ENCODE measurements at regions not wholly inside any gene's neighbourhood (a gene's known extent, or its start where the extent isn't known, plus 50 kb on each side); places are given as distances from the start of the nearest gene placed in this dataset.

- H3K36me3 ChIP-seq (ENCODE audit: insufficient read depth): no peaks in the 10 kb centered on the region
- H3K27ac ChIP-seq: no peak overlapping the region
- H3K79me2 ChIP-seq (ENCODE audit: insufficient read depth, low read depth): no peaks in the 10 kb centered on the region
- no peaks in the 10 kb centered on the region for H4K20me1 ChIP-seq (ENCODE audit: insufficient read depth)
- no peak overlapping the region for H3K4me2 ChIP-seq
- no peak for TF ChIP-seq CTCF (conservative IDR thresholded peaks at IDR 0.05; ENCODE audit: low read depth, low read length)
- no peak overlapping the region for H3K4me3 ChIP-seq (IDR thresholded peaks at IDR 0.05; ENCODE audit: insufficient read depth, low read depth, low read length)
- H2AFZ ChIP-seq (ENCODE audit: low read depth): no peak overlapping the region
- peaks cover 13% of the 10 kb centered on the region for H3K4me1 ChIP-seq (ENCODE audit: low read depth, poor library complexity, severe bottlenecking)
- H3K9ac ChIP-seq: no peak overlapping the region
- H3K27me3 ChIP-seq (ENCODE audit: insufficient read depth, low read depth): no peaks in the 10 kb centered on the region
Observed at GRCh38 chr6:120039664-120040063, 690.1 kb upstream of the MAN1A1 start.

- no peak for TF ChIP-seq CTCF (conservative IDR thresholded peaks at IDR 0.05; ENCODE audit: low read depth, low read length)
- H3K4me3 ChIP-seq (IDR thresholded peaks at IDR 0.05; ENCODE audit: insufficient read depth, low read depth, low read length): no peak overlapping the region
- no peak overlapping the region for H2AFZ ChIP-seq (ENCODE audit: low read depth)
- H3K27me3 ChIP-seq (ENCODE audit: insufficient read depth, low read depth): no peaks in the 10 kb centered on the region
- no peaks in the 10 kb centered on the region for H3K4me1 ChIP-seq (ENCODE audit: low read depth, poor library complexity, severe bottlenecking)
- no peak overlapping the region for H3K9ac ChIP-seq
- H4K20me1 ChIP-seq (ENCODE audit: insufficient read depth): no peaks in the 10 kb centered on the region
- no peak overlapping the region for H3K4me2 ChIP-seq
- H3K79me2 ChIP-seq (ENCODE audit: insufficient read depth, low read depth): no peaks in the 10 kb centered on the region
- H3K36me3 ChIP-seq (ENCODE audit: insufficient read depth): no peaks in the 10 kb centered on the region
- no peak overlapping the region for H3K27ac ChIP-seq
Observed at GRCh38 chr6:120031837-120032236, 682.3 kb upstream of the MAN1A1 start.

- H3K79me2 ChIP-seq (ENCODE audit: insufficient read depth, low read depth): no peaks in the 10 kb centered on the region
- H3K36me3 ChIP-seq (ENCODE audit: insufficient read depth): no peaks in the 10 kb centered on the region
- no peak overlapping the region for H3K4me3 ChIP-seq (IDR thresholded peaks at IDR 0.05; ENCODE audit: insufficient read depth, low read depth, low read length)
- H3K27me3 ChIP-seq (ENCODE audit: insufficient read depth, low read depth): no peaks in the 10 kb centered on the region
- no peak overlapping the region for H2AFZ ChIP-seq (ENCODE audit: low read depth)
- no peak overlapping the region for H3K9ac ChIP-seq
- no peaks in the 10 kb centered on the region for H4K20me1 ChIP-seq (ENCODE audit: insufficient read depth)
- TF ChIP-seq CTCF (conservative IDR thresholded peaks at IDR 0.05; ENCODE audit: low read depth, low read length): no peak
- H3K4me1 ChIP-seq (ENCODE audit: low read depth, poor library complexity, severe bottlenecking): no peaks in the 10 kb centered on the region
- H3K27ac ChIP-seq: no peak overlapping the region
- H3K4me2 ChIP-seq: no peak overlapping the region
Observed at GRCh38 chr6:120026791-120027190, 677.2 kb upstream of the MAN1A1 start.

GRCh38 chr6:120010075-120010474, 660.5 kb upstream of the MAN1A1 start:
- H3K27ac ChIP-seq: no peak overlapping the region
- no peak overlapping the region for H3K9ac ChIP-seq
- no peaks in the 10 kb centered on the region for H3K27me3 ChIP-seq (ENCODE audit: insufficient read depth, low read depth)
- H2AFZ ChIP-seq (ENCODE audit: low read depth): no peak overlapping the region
- no peaks in the 10 kb centered on the region for H4K20me1 ChIP-seq (ENCODE audit: insufficient read depth)
- no peak overlapping the region for H3K4me3 ChIP-seq (IDR thresholded peaks at IDR 0.05; ENCODE audit: insufficient read depth, low read depth, low read length)
- no peaks in the 10 kb centered on the region for H3K36me3 ChIP-seq (ENCODE audit: insufficient read depth)
- no peak overlapping the region for H3K4me2 ChIP-seq
- no peak for TF ChIP-seq CTCF (conservative IDR thresholded peaks at IDR 0.05; ENCODE audit: low read depth, low read length)
- H3K79me2 ChIP-seq (ENCODE audit: insufficient read depth, low read depth): peaks cover 5% of the 10 kb centered on the region
- H3K4me1 ChIP-seq (ENCODE audit: low read depth, poor library complexity, severe bottlenecking): no peaks in the 10 kb centered on the region

Data from KMS-11 (cell line).